ENCODE measurements at regions not wholly inside any gene's neighbourhood (a gene's known extent, or its start where the extent isn't known, plus 50 kb on each side); places are given as distances from the start of the nearest gene placed in this dataset.
A peak's percentile ranks its signal among the peaks of the same experiment; 100 is the strongest.

- H3K4me3 ChIP-seq (ENCODE audit: low read depth, low read length): no peak overlapping the region
- no peak for TF ChIP-seq CTCF (IDR thresholded peaks at IDR 0.05; ENCODE audit: low read depth, low read length, missing control alignments)
- in situ Hi-C loops (cut with HindIII; ENCODE audit: low sequenced_read_pairs): no loop called here
- no peak for DNase-seq (ENCODE audit: low read depth)
Measured at GRCh38 chr14:38399652-38400051, 143.8 kb upstream of the CLEC14A start.

- no peak for DNase-seq (ENCODE audit: low read depth)
- H3K4me3 ChIP-seq (ENCODE audit: low read depth, low read length): no peak overlapping the region
- in situ Hi-C loops (cut with HindIII; ENCODE audit: low sequenced_read_pairs): no loop called here
- no peak for TF ChIP-seq CTCF (IDR thresholded peaks at IDR 0.05; ENCODE audit: low read depth, low read length, missing control alignments)
Measured at GRCh38 chr14:38394767-38395166, 138.9 kb upstream of the CLEC14A start.

GRCh38 chr14:38394064-38394463 lies 138.2 kb upstream of the CLEC14A start:
- in situ Hi-C loops (cut with HindIII; ENCODE audit: low sequenced_read_pairs): no loop called here
- no peak for DNase-seq (ENCODE audit: low read depth)
- TF ChIP-seq CTCF (IDR thresholded peaks at IDR 0.05; ENCODE audit: low read depth, low read length, missing control alignments): no peak
- no peak overlapping the region for H3K4me3 ChIP-seq (ENCODE audit: low read depth, low read length)

- no peak overlapping the region for H3K4me3 ChIP-seq (ENCODE audit: low read depth, low read length)
- in situ Hi-C loops (cut with HindIII; ENCODE audit: low sequenced_read_pairs): no loop called here
- peak; percentile 29 for DNase-seq (ENCODE audit: low read depth)
- no peak for TF ChIP-seq CTCF (IDR thresholded peaks at IDR 0.05; ENCODE audit: low read depth, low read length, missing control alignments)
Measured at GRCh38 chr14:38391334-38391733, 135.4 kb upstream of the CLEC14A start.

- no peak for TF ChIP-seq CTCF (IDR thresholded peaks at IDR 0.05; ENCODE audit: low read depth, low read length, missing control alignments)
- H3K4me3 ChIP-seq (ENCODE audit: low read depth, low read length): no peak overlapping the region
- in situ Hi-C loops (cut with HindIII; ENCODE audit: low sequenced_read_pairs): no loop called here
- no peak for DNase-seq (ENCODE audit: low read depth)
Measured at GRCh38 chr14:38389681-38390080, 133.8 kb upstream of the CLEC14A start.

- TF ChIP-seq CTCF (IDR thresholded peaks at IDR 0.05; ENCODE audit: low read depth, low read length, missing control alignments): no peak
Measured at GRCh38 chr14:38387821-38388220, 131.9 kb upstream of the CLEC14A start.

GRCh38 chr14:38385836-38386235 lies 129.9 kb upstream of the CLEC14A start:
- in situ Hi-C loops (cut with HindIII; ENCODE audit: low sequenced_read_pairs): no loop called here
- no peak overlapping the region for H3K4me3 ChIP-seq (ENCODE audit: low read depth, low read length)
- TF ChIP-seq CTCF (IDR thresholded peaks at IDR 0.05; ENCODE audit: low read depth, low read length, missing control alignments): no peak
- DNase-seq (ENCODE audit: low read depth): no peak

More at GRCh38 chr14:38387821-38388220, 131.9 kb upstream of the CLEC14A start:
- in situ Hi-C loops (cut with HindIII; ENCODE audit: low sequenced_read_pairs): no loop called here
- H3K4me3 ChIP-seq (ENCODE audit: low read depth, low read length): no peak overlapping the region
- no peak for DNase-seq (ENCODE audit: low read depth)

All from astrocyte of the cerebellum (primary cell).